H1 (cell line): ENCODE measurements at regions not wholly inside any gene's neighbourhood (a gene's known extent, or its start where the extent isn't known, plus 50 kb on each side); places are given as distances from the start of the nearest gene placed in this dataset.

Experiments used
- CBX5 ChIP-seq: fragments of 300-800, 300-1000 bp; sonication (generic); IDR thresholded peaks from 2 replicates; pipeline ENCODE4 v1.7.1; 2016; ENCODE audit warnings: antibody characterized with exemption, low read length, low read depth
- FOSL1 ChIP-seq: IDR thresholded peaks from 2 replicates; pipeline ENCODE4 v1.6.1; 2011; ENCODE audit warnings: mild to moderate bottlenecking, low read depth, low read length, moderate library complexity; ENCODE audit not compliant: insufficient read depth
- GTF2F1 ChIP-seq: IDR thresholded peaks from 2 replicates; pipeline ENCODE4 v1.6.1; 2012; ENCODE audit warnings: low read depth, low read length, improper control_type of control experiment, borderline replicate concordance
- SP4 ChIP-seq: IDR thresholded peaks from 2 replicates; pipeline ENCODE4 v1.6.1; 2012; ENCODE audit warnings: low read length, inconsistent platforms
- TF ChIP-seq, protein P1 (sequence below): fragments of 300-600 bp; sonication (generic); IDR thresholded peaks from 2 replicates; pipeline ENCODE4 v1.7.1; 2012; ENCODE audit warnings: low read length, moderate library complexity, mild to moderate bottlenecking, inconsistent platforms; ENCODE audit not compliant: insufficient replicate concordance

GRCh38 chr3:82654708-82655107 is 893.3 kb upstream of the GBE1 start (continued):
- TF ChIP-seq, protein P1, sequence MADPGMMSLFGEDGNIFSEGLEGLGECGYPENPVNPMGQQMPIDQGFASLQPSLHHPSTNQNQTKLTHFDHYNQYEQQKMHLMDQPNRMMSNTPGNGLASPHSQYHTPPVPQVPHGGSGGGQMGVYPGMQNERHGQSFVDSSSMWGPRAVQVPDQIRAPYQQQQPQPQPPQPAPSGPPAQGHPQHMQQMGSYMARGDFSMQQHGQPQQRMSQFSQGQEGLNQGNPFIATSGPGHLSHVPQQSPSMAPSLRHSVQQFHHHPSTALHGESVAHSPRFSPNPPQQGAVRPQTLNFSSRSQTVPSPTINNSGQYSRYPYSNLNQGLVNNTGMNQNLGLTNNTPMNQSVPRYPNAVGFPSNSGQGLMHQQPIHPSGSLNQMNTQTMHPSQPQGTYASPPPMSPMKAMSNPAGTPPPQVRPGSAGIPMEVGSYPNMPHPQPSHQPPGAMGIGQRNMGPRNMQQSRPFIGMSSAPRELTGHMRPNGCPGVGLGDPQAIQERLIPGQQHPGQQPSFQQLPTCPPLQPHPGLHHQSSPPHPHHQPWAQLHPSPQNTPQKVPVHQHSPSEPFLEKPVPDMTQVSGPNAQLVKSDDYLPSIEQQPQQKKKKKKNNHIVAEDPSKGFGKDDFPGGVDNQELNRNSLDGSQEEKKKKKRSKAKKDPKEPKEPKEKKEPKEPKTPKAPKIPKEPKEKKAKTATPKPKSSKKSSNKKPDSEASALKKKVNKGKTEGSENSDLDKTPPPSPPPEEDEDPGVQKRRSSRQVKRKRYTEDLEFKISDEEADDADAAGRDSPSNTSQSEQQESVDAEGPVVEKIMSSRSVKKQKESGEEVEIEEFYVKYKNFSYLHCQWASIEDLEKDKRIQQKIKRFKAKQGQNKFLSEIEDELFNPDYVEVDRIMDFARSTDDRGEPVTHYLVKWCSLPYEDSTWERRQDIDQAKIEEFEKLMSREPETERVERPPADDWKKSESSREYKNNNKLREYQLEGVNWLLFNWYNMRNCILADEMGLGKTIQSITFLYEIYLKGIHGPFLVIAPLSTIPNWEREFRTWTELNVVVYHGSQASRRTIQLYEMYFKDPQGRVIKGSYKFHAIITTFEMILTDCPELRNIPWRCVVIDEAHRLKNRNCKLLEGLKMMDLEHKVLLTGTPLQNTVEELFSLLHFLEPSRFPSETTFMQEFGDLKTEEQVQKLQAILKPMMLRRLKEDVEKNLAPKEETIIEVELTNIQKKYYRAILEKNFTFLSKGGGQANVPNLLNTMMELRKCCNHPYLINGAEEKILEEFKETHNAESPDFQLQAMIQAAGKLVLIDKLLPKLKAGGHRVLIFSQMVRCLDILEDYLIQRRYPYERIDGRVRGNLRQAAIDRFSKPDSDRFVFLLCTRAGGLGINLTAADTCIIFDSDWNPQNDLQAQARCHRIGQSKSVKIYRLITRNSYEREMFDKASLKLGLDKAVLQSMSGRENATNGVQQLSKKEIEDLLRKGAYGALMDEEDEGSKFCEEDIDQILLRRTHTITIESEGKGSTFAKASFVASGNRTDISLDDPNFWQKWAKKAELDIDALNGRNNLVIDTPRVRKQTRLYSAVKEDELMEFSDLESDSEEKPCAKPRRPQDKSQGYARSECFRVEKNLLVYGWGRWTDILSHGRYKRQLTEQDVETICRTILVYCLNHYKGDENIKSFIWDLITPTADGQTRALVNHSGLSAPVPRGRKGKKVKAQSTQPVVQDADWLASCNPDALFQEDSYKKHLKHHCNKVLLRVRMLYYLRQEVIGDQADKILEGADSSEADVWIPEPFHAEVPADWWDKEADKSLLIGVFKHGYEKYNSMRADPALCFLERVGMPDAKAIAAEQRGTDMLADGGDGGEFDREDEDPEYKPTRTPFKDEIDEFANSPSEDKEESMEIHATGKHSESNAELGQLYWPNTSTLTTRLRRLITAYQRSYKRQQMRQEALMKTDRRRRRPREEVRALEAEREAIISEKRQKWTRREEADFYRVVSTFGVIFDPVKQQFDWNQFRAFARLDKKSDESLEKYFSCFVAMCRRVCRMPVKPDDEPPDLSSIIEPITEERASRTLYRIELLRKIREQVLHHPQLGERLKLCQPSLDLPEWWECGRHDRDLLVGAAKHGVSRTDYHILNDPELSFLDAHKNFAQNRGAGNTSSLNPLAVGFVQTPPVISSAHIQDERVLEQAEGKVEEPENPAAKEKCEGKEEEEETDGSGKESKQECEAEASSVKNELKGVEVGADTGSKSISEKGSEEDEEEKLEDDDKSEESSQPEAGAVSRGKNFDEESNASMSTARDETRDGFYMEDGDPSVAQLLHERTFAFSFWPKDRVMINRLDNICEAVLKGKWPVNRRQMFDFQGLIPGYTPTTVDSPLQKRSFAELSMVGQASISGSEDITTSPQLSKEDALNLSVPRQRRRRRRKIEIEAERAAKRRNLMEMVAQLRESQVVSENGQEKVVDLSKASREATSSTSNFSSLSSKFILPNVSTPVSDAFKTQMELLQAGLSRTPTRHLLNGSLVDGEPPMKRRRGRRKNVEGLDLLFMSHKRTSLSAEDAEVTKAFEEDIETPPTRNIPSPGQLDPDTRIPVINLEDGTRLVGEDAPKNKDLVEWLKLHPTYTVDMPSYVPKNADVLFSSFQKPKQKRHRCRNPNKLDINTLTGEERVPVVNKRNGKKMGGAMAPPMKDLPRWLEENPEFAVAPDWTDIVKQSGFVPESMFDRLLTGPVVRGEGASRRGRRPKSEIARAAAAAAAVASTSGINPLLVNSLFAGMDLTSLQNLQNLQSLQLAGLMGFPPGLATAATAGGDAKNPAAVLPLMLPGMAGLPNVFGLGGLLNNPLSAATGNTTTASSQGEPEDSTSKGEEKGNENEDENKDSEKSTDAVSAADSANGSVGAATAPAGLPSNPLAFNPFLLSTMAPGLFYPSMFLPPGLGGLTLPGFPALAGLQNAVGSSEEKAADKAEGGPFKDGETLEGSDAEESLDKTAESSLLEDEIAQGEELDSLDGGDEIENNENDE = no peak
- TF ChIP-seq GTF2F1 (no peak), FOSL1 (no peak), SP4 (no peak), CBX5 (no peak)
